IMR-90 (cell line): ENCODE measurements at regions not wholly inside any gene's neighbourhood (a gene's known extent, or its start where the extent isn't known, plus 50 kb on each side); places are given as distances from the start of the nearest gene placed in this dataset.
A peak's percentile ranks its signal among the peaks of the same experiment; 100 is the strongest.

Experiments
- ATAC-seq: fragments of 200-7000 bp; cut with Tn5 transposase; 2 replicates; pipeline ENCODE4 v1.9.1; 2020; ENCODE audit warnings: low read depth, mild to moderate bottlenecking, moderate library complexity
- BruUV-seq: library from RNA; stranded (reverse); fragments of 400-500 nt; replicated peaks from 2 replicates; lab custom pipeline; 2021; lab: Mats Ljungman, UMichigan
- CTCF ChIA-PET: fragments of 300-600 bp; formaldehyde crosslinking; extraction: SDS; loops from one replicate; lab custom pipeline; 2021; ENCODE audit warnings: antibody characterized with exemption; lab: Yijun Ruan, JAX
- POLR2A ChIA-PET: fragments of 300-600 bp; sonication (Branson Sonifier 250); formaldehyde crosslinking; loops from one replicate; lab custom pipeline; 2022; ENCODE audit warnings: antibody characterized with exemption; ENCODE audit not compliant: unreplicated experiment; lab: Charles Lee
- DNase-seq: peaks from one replicate; pipeline ENCODE4 v3.0.0; 2013
- H2AFZ ChIP-seq: replicated peaks from 2 replicates; pipeline ENCODE3; 2013; ENCODE audit warnings: low read length, mild to moderate bottlenecking; ENCODE audit not compliant: poor library complexity
- H2AK5ac ChIP-seq: 2 replicates; pipeline ENCODE4 v1.6.1; 2013; ENCODE audit warnings: low read depth, low read length, inconsistent platforms
- H2AK9ac ChIP-seq: replicated peaks from 2 replicates; pipeline ENCODE3; 2013; ENCODE audit warnings: mild to moderate bottlenecking, low read depth, low read length, moderate library complexity; ENCODE audit not compliant: poor library complexity
- H2BK120ac ChIP-seq: 2 replicates; pipeline ENCODE4 v1.6.1; 2013; ENCODE audit warnings: low read depth, low read length, inconsistent platforms
- H2BK15ac ChIP-seq: 3 replicates; pipeline ENCODE4 v1.6.1; 2013; ENCODE audit warnings: low read depth, low read length, inconsistent platforms
- H2BK20ac ChIP-seq: 2 replicates; pipeline ENCODE4 v1.6.1; 2013; ENCODE audit warnings: low read depth, mild to moderate bottlenecking, inconsistent platforms, low read length, moderate library complexity
- H2BK5ac ChIP-seq: 2 replicates; pipeline ENCODE4 v1.6.1; 2013; ENCODE audit warnings: mild to moderate bottlenecking, low read depth, low read length, inconsistent platforms; ENCODE audit not compliant: poor library complexity, severe bottlenecking
- H3K14ac ChIP-seq: replicated peaks from 2 replicates; pipeline ENCODE4 v1.6.1; 2013; ENCODE audit warnings: low read depth, low read length, inconsistent platforms
- H3K18ac ChIP-seq: 2 replicates; pipeline ENCODE4 v1.6.1; 2013; ENCODE audit warnings: low read depth, low read length, control low read depth
- H3K23ac ChIP-seq: 2 replicates; pipeline ENCODE4 v1.6.1; 2013; ENCODE audit warnings: low read depth, low read length, inconsistent platforms
- H3K27ac ChIP-seq: 2 replicates; pipeline ENCODE4 v1.5.1; 2013; ENCODE audit warnings: mild to moderate bottlenecking, control low read depth, low read length; ENCODE audit not compliant: insufficient read depth
- H3K27me3 ChIP-seq: 2 replicates; pipeline ENCODE4 v1.6.1; 2013; ENCODE audit warnings: low read length; ENCODE audit not compliant: control insufficient read depth, insufficient read depth
- H3K36me3 ChIP-seq: 2 replicates; pipeline ENCODE4 v1.6.1; 2013; ENCODE audit warnings: low read length, mixed read lengths; ENCODE audit not compliant: control insufficient read depth, insufficient read depth
- H3K4ac ChIP-seq: 2 replicates; pipeline ENCODE4 v1.6.1; 2013; ENCODE audit warnings: low read depth, low read length, inconsistent platforms
- H3K4me1 ChIP-seq: 2 replicates; pipeline ENCODE4 v1.6.1; 2013; ENCODE audit warnings: low read length, mixed read lengths; ENCODE audit not compliant: control insufficient read depth, insufficient read depth
- H3K4me2 ChIP-seq: 2 replicates; pipeline ENCODE4 v1.6.1; 2013; ENCODE audit warnings: low read depth, mild to moderate bottlenecking, control low read depth, low read length, moderate library complexity
- H3K4me3 ChIP-seq: 2 replicates; pipeline ENCODE4 v1.5.1; 2013; ENCODE audit warnings: low read depth, mild to moderate bottlenecking, control low read depth, low read length, moderate library complexity; ENCODE audit not compliant: insufficient read depth
- H3K56ac ChIP-seq: 2 replicates; pipeline ENCODE4 v1.6.1; 2013; ENCODE audit warnings: low read length, inconsistent platforms; ENCODE audit not compliant: insufficient read depth; ENCODE audit errors: extremely low read depth
- H3K79me1 ChIP-seq, 2 experiments: 2 replicates each; pipeline ENCODE4 v1.6.1; 2013; ENCODE audit warnings: low read length in 2 of 2, inconsistent platforms in 1 of 2, low read depth in 1 of 2
- H3K9ac ChIP-seq: 2 replicates; pipeline ENCODE4 v1.6.1; 2013; ENCODE audit warnings: low read depth, low read length, control low read depth
- H3K9me1 ChIP-seq: 2 replicates; pipeline ENCODE4 v1.6.1; 2013; ENCODE audit warnings: low read length, inconsistent platforms; ENCODE audit not compliant: insufficient read depth
- H3K9me3 ChIP-seq: 2 replicates; pipeline ENCODE4 v1.6.1; 2013; ENCODE audit warnings: low read length; ENCODE audit not compliant: control insufficient read depth, insufficient read depth
- H4K20me1 ChIP-seq: 2 replicates; pipeline ENCODE4 v1.6.1; 2013; ENCODE audit warnings: low read length, inconsistent platforms; ENCODE audit not compliant: insufficient read depth
- H4K5ac ChIP-seq: 2 replicates; pipeline ENCODE4 v1.6.1; 2013; ENCODE audit warnings: mild to moderate bottlenecking, low read depth, low read length, control low read depth
- H4K8ac ChIP-seq, 2 experiments: 2 replicates each; pipeline ENCODE4 v1.6.1; 2013; ENCODE audit warnings: low read depth in 2 of 2, low read length in 2 of 2, control low read depth in 1 of 2, inconsistent platforms in 1 of 2
- H4K91ac ChIP-seq: 2 replicates; pipeline ENCODE4 v1.6.1; 2013; ENCODE audit warnings: low read depth, low read length, inconsistent platforms; ENCODE audit not compliant: insufficient read depth
- BHLHE40 ChIP-seq: fragments of 150-350 bp; IDR thresholded peaks from 2 replicates; pipeline ENCODE4 v1.6.1; 2016; ENCODE audit warnings: mild to moderate bottlenecking, low read depth, low read length
- CEBPB ChIP-seq: IDR thresholded peaks from 2 replicates; pipeline ENCODE4 v1.6.1; 2012; ENCODE audit warnings: low read depth, low read length, improper control_type of control experiment
- CHD1 ChIP-seq: IDR thresholded peaks from 2 replicates; pipeline ENCODE4 v1.6.1; 2012; ENCODE audit warnings: low read depth, low read length, improper control_type of control experiment
- CTCF ChIP-seq: conservative IDR thresholded peaks from 2 replicates; pipeline ENCODE4 v1.5.1; 2012; ENCODE audit warnings: mild to moderate bottlenecking, low read depth, low read length, improper control_type of control experiment
- ELK1 ChIP-seq: fragments of 150-350 bp; IDR thresholded peaks from 2 replicates; pipeline ENCODE4 v1.6.1; 2016; ENCODE audit warnings: low read depth, mild to moderate bottlenecking, low read length, moderate library complexity, borderline replicate concordance
- FOS ChIP-seq: fragments of 150-350 bp; IDR thresholded peaks from 2 replicates; pipeline ENCODE4 v1.6.1; 2016; ENCODE audit warnings: low read depth, low read length
- MAFK ChIP-seq: IDR thresholded peaks from 2 replicates; pipeline ENCODE4 v1.6.1; 2012; ENCODE audit warnings: low read depth, low read length, improper control_type of control experiment
- MAZ ChIP-seq: IDR thresholded peaks from 2 replicates; pipeline ENCODE4 v1.6.1; 2012; ENCODE audit warnings: low read depth, mild to moderate bottlenecking, low read length, improper control_type of control experiment, moderate library complexity, borderline replicate concordance
- NFE2L2 ChIP-seq: fragments of 150-350 bp; IDR thresholded peaks from 2 replicates; pipeline ENCODE4 v1.6.1; 2016; ENCODE audit warnings: low read depth, mild to moderate bottlenecking, low read length
- POLR2A ChIP-seq: IDR thresholded peaks from 2 replicates; pipeline ENCODE4 v1.6.1; 2012; ENCODE audit warnings: mild to moderate bottlenecking, low read depth, low read length
- RAD21 ChIP-seq: IDR thresholded peaks from 2 replicates; pipeline ENCODE4 v1.6.1; 2012; ENCODE audit warnings: low read length, improper control_type of control experiment
- RCOR1 ChIP-seq: IDR thresholded peaks from 2 replicates; pipeline ENCODE4 v1.6.1; 2012; ENCODE audit warnings: mild to moderate bottlenecking, low read length, improper control_type of control experiment; ENCODE audit not compliant: insufficient replicate concordance
- SMC3 ChIP-seq: fragments of 150-350 bp; IDR thresholded peaks from 2 replicates; pipeline ENCODE4 v1.6.1; 2016; ENCODE audit warnings: low read depth, mild to moderate bottlenecking, antibody characterized with exemption, low read length, moderate library complexity
- USF2 ChIP-seq: fragments of 150-350 bp; IDR thresholded peaks from 2 replicates; pipeline ENCODE4 v1.6.1; 2017; ENCODE audit warnings: mild to moderate bottlenecking, antibody characterized with exemption, low read length, low read depth
- WGBS, 2 experiments: methylation state at CpG; one replicate each; pipeline versions ENCODE4 v1.1.5 to v1.1.7; 2013; ENCODE audit warnings: missing lambda C conversion rate in 2 of 2; ENCODE audit not compliant: insufficient read length in 1 of 2; ENCODE audit errors: extremely low coverage in 2 of 2; 5-methylcytosine and 5-hydroxymethylcytosine counted together
- dilution Hi-C: fragments of 300-500 bp; cut with HindIII; formaldehyde crosslinking; loops from one replicate; pipeline ENCODE4 v1.14.3; 2018; ENCODE audit warnings: low sequenced_read_pairs; ENCODE audit not compliant: unreplicated experiment
- in situ Hi-C: fragments of 300-500 bp; cut with MboI; formaldehyde crosslinking; loops from 3 replicates; pipeline ENCODE4 v1.14.3; 2019; ENCODE audit warnings: low sequenced_read_pairs, inconsistent platforms, mixed read lengths
- intact Hi-C: fragments of 100-400 bp; cut with micrococcal nuclease; formaldehyde crosslinking; loops from 2 replicates; pipeline ENCODE4 v1.10.0; 2022

GRCh38 chr12:115203701-115204100, 519.7 kb upstream of the TBX3 start:
- POLR2A ChIA-PET = no interaction called here
- no CpG with 5 or more reads among the region's 2 CpGs for WGBS, 2 experiments
- dilution Hi-C loops = no loop called here

More at GRCh38 chr12:115203701-115204100, 519.7 kb upstream of the TBX3 start:
- peaks cover 5% of the 10 kb centered on the region for H3K4me1 ChIP-seq
- no peak overlapping the region for H2BK15ac ChIP-seq
- H3K27ac ChIP-seq = no peak overlapping the region
- H3K79me1 ChIP-seq = no peaks in the 10 kb centered on the region
- TF ChIP-seq MAFK (no peak), RCOR1 (no peak), CTCF (no peak), USF2 (no peak), CEBPB (no peak), CHD1 (no peak), BHLHE40 (no peak), RAD21 (no peak), NFE2L2 (no peak), FOS (no peak), ELK1 (no peak), POLR2A (no peak), MAZ (no peak), SMC3 (no peak)
- H3K4me2 ChIP-seq = no peak overlapping the region
- H3K36me3 ChIP-seq = no peaks in the 10 kb centered on the region
- no peak overlapping the region for H2AK5ac ChIP-seq
- DNase-seq (peak; percentile 59), ATAC-seq (no peak)
- H3K9me1 ChIP-seq = 0 out of 2 replicates have a peak, but pooled peaks cover 2% of the 10 kb centered on the region
- no peak overlapping the region for H2BK120ac ChIP-seq
- no peak overlapping the region for H3K4me3 ChIP-seq
- no peak overlapping the region for H4K5ac ChIP-seq
- H3K27me3 ChIP-seq = no peaks in the 10 kb centered on the region
- H3K9ac ChIP-seq = no peak overlapping the region
- no peak overlapping the region for H2AK9ac ChIP-seq
- H2AFZ ChIP-seq = no peak overlapping the region
- H4K20me1 ChIP-seq = no peaks in the 10 kb centered on the region
- H2BK20ac ChIP-seq = no peak overlapping the region
- H4K8ac ChIP-seq = no peak overlapping the region
- no peak overlapping the region for H3K18ac ChIP-seq
- no peak overlapping the region for H3K56ac ChIP-seq
- H3K23ac ChIP-seq = no peak overlapping the region
- no peak overlapping the region for H3K14ac ChIP-seq
- intact Hi-C loops (no loop called here), in situ Hi-C loops (no loop called here)
- no peaks in the 10 kb centered on the region for H3K9me3 ChIP-seq
- BruUV-seq = no TSS peak
- no peak overlapping the region for H2BK5ac ChIP-seq
- no peak overlapping the region for H3K4ac ChIP-seq
- CTCF ChIA-PET = no interaction called here
- no peak overlapping the region for H4K91ac ChIP-seq
